ENCODE measurements at regions not wholly inside any gene's neighbourhood (a gene's known extent, or its start where the extent isn't known, plus 50 kb on each side); places are given as distances from the start of the nearest gene placed in this dataset.

- TF ChIP-seq MAX (IDR thresholded peaks at IDR 0.05) (no peak), CTCF (IDR thresholded peaks at IDR 0.05; ENCODE audit: low read depth, low read length, missing input control) (no peak)
Observed at GRCh38 chr21:38570596-38570995, 72.3 kb upstream of the ERG start.

All from liver (tissue), 2 donors.